Osteoblast (primary cell): ENCODE measurements at regions not wholly inside any gene's neighbourhood (a gene's known extent, or its start where the extent isn't known, plus 50 kb on each side); places are given as distances from the start of the nearest gene placed in this dataset.

Source experiments
- DNase-seq: peaks from one replicate; pipeline ENCODE4 v3.0.0; 2011; ENCODE audit warnings: low spot score, mixed read lengths; ENCODE audit not compliant: insufficient read length; ENCODE audit errors: missing footprints
- H2AFZ ChIP-seq: 2 replicates; pipeline ENCODE4 v1.6.0; 2011; ENCODE audit warnings: mild to moderate bottlenecking, low read length
- H3K27ac ChIP-seq: 2 replicates; pipeline ENCODE4 v1.5.1; 2011; ENCODE audit warnings: mild to moderate bottlenecking, low read depth, low read length, moderate library complexity
- H3K27me3 ChIP-seq: 2 replicates; pipeline ENCODE4 v1.6.0; 2012; ENCODE audit warnings: mild to moderate bottlenecking, control low read depth, inconsistent platforms, low read length, moderate library complexity; ENCODE audit not compliant: insufficient read depth
- H3K36me3 ChIP-seq: 2 replicates; pipeline ENCODE4 v1.5.1; 2011; ENCODE audit warnings: mild to moderate bottlenecking, low read length, control low read depth, moderate library complexity; ENCODE audit not compliant: insufficient read depth
- H3K4me1 ChIP-seq: 2 replicates; pipeline ENCODE4 v1.5.1; 2011; ENCODE audit warnings: mild to moderate bottlenecking, low read length, control low read depth, moderate library complexity; ENCODE audit not compliant: insufficient read depth
- H3K4me2 ChIP-seq: 2 replicates; pipeline ENCODE4 v1.6.0; 2011; ENCODE audit warnings: mild to moderate bottlenecking, low read length; ENCODE audit not compliant: insufficient read depth
- H3K4me3 ChIP-seq: fragments of 200-600 bp; sonication (generic); 3 replicates; pipeline ENCODE4 v1.5.1; 2012; ENCODE audit warnings: mild to moderate bottlenecking, low read length, inconsistent platforms; ENCODE audit not compliant: insufficient read depth
- H3K79me2 ChIP-seq: 2 replicates; pipeline ENCODE4 v1.6.0; 2012; ENCODE audit warnings: mild to moderate bottlenecking, low read length, control low read depth, inconsistent platforms; ENCODE audit not compliant: insufficient read depth
- H3K9me3 ChIP-seq: 2 replicates; pipeline ENCODE4 v1.5.1; 2011; ENCODE audit warnings: low read depth, low read length, control low read depth
- H4K20me1 ChIP-seq: 2 replicates; pipeline ENCODE4 v1.6.0; 2012; ENCODE audit warnings: mild to moderate bottlenecking, low read length, control low read depth; ENCODE audit not compliant: insufficient read depth
- CTCF ChIP-seq: IDR thresholded peaks from 2 replicates; pipeline ENCODE4 v1.5.1; 2011; ENCODE audit warnings: mild to moderate bottlenecking, low read depth, low read length, moderate library complexity; ENCODE audit errors: extremely low read depth

- no peak for DNase-seq
- Histone ChIP-seq H2AFZ (no peak overlapping the region), H3K36me3 (no peaks in the 10 kb centered on the region), H3K27me3 (no peaks in the 10 kb centered on the region), H3K9me3 (no peaks in the 10 kb centered on the region), H3K4me2 (no peak overlapping the region), H3K27ac (no peak overlapping the region), H4K20me1 (no peaks in the 10 kb centered on the region), H3K4me3 (no peak overlapping the region), H3K79me2 (no peaks in the 10 kb centered on the region), H3K4me1 (no peaks in the 10 kb centered on the region)
- TF ChIP-seq CTCF, result no peak
Measured at GRCh38 chr5:117779171-117779570, 1204.5 kb upstream of the SEMA6A start.

DNA sequence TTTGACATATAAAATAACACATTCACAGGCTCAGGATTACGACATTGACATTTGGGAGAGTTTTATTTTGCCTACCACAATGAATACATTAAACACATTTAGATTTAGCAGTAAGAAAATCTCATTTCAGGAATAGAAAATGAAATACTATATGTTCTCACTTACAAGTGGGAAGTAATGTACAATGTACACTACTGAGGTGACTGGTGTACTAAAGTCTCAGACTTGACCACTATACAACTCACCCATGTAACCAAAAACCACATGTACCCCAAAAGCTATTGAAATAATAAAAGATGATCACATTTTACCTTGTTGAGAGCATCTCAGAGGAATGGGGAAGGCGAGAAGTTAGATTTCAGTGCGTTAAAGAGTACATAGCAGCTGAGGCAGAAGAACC is 1202.4 kb upstream of the SEMA6A start:
- no peak for TF ChIP-seq CTCF
- Histone ChIP-seq H3K36me3 (no peaks in the 10 kb centered on the region), H3K27me3 (no peaks in the 10 kb centered on the region), H4K20me1 (no peaks in the 10 kb centered on the region), H3K79me2 (no peaks in the 10 kb centered on the region), H3K4me1 (no peaks in the 10 kb centered on the region), H3K9me3 (no peaks in the 10 kb centered on the region), H2AFZ (no peak overlapping the region), H3K27ac (no peak overlapping the region), H3K4me2 (no peak overlapping the region), H3K4me3 (no peak overlapping the region)
- DNase-seq, result no peak

DNA sequence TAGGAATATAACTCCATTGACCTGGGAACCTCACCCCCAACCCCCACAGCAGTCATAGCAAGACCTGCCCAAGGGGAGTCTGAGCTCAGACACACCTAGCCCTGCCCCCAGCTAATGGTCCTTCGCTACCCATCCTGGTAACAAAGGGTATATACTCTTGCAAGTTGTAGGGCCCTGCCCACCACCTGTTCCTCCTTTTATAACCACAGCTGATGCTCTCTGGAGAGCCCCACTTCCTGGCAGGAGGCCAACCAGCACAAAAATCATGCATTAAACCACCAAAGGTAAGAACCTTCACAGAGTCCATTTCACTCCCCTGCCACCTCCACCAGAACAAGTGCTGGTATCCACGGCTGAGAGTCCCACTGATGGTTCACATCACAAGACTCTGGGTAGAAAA is 1195.3 kb upstream of the SEMA6A start:
- H3K4me1 ChIP-seq, result no peaks in the 10 kb centered on the region
- H3K9me3 ChIP-seq, result no peaks in the 10 kb centered on the region
- no peak for DNase-seq
- no peaks in the 10 kb centered on the region for H3K79me2 ChIP-seq
- H3K36me3 ChIP-seq, result no peaks in the 10 kb centered on the region
- TF ChIP-seq CTCF, result no peak
- H2AFZ ChIP-seq, result no peak overlapping the region
- no peaks in the 10 kb centered on the region for H4K20me1 ChIP-seq
- H3K27me3 ChIP-seq, result no peaks in the 10 kb centered on the region
- H3K27ac ChIP-seq, result no peak overlapping the region
- no peak overlapping the region for H3K4me2 ChIP-seq
- no peak overlapping the region for H3K4me3 ChIP-seq

DNA sequence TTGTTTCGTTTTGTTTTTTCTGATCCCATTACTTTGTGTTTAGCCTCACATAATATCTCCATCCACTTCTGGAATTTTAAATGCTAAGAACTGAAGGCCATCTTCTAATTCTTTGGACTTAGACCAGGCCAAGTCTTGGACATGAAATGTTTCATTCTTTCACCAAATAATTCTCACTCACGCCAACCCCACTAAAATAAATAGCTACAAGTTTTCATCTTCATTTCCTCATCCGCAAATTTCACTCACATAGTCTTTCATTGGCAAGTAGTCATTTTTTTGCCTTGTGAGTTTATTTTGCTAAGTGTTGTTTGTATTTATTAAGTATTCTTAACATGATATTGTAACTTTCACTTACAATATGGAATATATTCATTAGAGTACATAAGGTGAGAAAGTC is 1188.6 kb upstream of the SEMA6A start:
- no peak overlapping the region for H3K27ac ChIP-seq
- H3K4me1 ChIP-seq, result no peaks in the 10 kb centered on the region
- DNase-seq, result no peak
- peaks cover 3% of the 10 kb centered on the region for H3K9me3 ChIP-seq
- no peak overlapping the region for H2AFZ ChIP-seq
- no peaks in the 10 kb centered on the region for H3K79me2 ChIP-seq
- no peaks in the 10 kb centered on the region for H4K20me1 ChIP-seq
- H3K4me2 ChIP-seq, result no peak overlapping the region
- H3K4me3 ChIP-seq, result no peak overlapping the region
- TF ChIP-seq CTCF, result no peak
- H3K36me3 ChIP-seq, result no peaks in the 10 kb centered on the region
- H3K27me3 ChIP-seq, result no peaks in the 10 kb centered on the region
